Epithelial cell of esophagus (primary cell): ENCODE measurements at regions not wholly inside any gene's neighbourhood (a gene's known extent, or its start where the extent isn't known, plus 50 kb on each side); places are given as distances from the start of the nearest gene placed in this dataset.

Source experiments
- DNase-seq: peaks from one replicate; pipeline ENCODE4 v3.0.0; 2010; ENCODE audit warnings: low read depth
- H3K4me3 ChIP-seq: 2 replicates; pipeline ENCODE4 v1.5.1; 2011; ENCODE audit warnings: mild to moderate bottlenecking, low read length, control low read depth
- TF ChIP-seq, protein P1 (sequence below): IDR thresholded peaks from 2 replicates; pipeline ENCODE4 v1.5.1; 2011; ENCODE audit warnings: low read depth, mild to moderate bottlenecking, low read length, control low read depth, inconsistent platforms; ENCODE audit not compliant: insufficient read depth; ENCODE audit errors: missing control alignments

GRCh38 chr7:68433462-68434070 lies 1164.7 kb upstream of the AUTS2 start:
- H3K4me3 ChIP-seq, result no peak overlapping the region
- DNase-seq, result no peak
- TF ChIP-seq, protein P1, sequence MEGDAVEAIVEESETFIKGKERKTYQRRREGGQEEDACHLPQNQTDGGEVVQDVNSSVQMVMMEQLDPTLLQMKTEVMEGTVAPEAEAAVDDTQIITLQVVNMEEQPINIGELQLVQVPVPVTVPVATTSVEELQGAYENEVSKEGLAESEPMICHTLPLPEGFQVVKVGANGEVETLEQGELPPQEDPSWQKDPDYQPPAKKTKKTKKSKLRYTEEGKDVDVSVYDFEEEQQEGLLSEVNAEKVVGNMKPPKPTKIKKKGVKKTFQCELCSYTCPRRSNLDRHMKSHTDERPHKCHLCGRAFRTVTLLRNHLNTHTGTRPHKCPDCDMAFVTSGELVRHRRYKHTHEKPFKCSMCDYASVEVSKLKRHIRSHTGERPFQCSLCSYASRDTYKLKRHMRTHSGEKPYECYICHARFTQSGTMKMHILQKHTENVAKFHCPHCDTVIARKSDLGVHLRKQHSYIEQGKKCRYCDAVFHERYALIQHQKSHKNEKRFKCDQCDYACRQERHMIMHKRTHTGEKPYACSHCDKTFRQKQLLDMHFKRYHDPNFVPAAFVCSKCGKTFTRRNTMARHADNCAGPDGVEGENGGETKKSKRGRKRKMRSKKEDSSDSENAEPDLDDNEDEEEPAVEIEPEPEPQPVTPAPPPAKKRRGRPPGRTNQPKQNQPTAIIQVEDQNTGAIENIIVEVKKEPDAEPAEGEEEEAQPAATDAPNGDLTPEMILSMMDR, result no peak

GRCh38 chr7:68434857-68435256 lies 1163.4 kb upstream of the AUTS2 start:
- no peak overlapping the region for H3K4me3 ChIP-seq
- TF ChIP-seq, protein P1, result no peak
- no peak for DNase-seq

DNA sequence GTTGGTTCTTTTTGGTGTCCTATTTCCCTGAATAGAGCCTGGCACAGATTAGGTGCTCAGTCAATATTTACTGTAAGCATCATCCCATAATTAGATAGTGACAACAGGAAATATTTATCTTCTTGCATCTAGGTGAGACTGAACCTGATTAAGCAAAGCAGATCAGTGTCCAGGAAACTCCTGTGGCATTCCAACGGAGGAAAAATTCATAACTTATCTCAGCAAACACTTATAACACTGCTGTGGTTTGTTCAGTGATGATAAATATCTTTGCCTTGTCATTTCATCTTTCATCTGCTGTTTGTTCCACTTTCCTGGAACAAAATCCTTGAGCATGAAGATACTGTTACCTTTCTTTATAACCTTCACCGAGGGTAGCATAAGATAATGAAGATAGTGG lies 1160.3 kb upstream of the AUTS2 start:
- TF ChIP-seq, protein P1, result no peak
- H3K4me3 ChIP-seq, result no peak overlapping the region
- DNase-seq, result no peak

GRCh38 chr7:68438811-68439210 lies 1159.5 kb upstream of the AUTS2 start:
- TF ChIP-seq, protein P1, result no peak
- no peak for DNase-seq
- H3K4me3 ChIP-seq, result no peak overlapping the region

GRCh38 chr7:68439897-68440296 lies 1158.4 kb upstream of the AUTS2 start:
- H3K4me3 ChIP-seq, result no peak overlapping the region
- TF ChIP-seq, protein P1, result no peak
- no peak for DNase-seq

- DNase-seq, result no peak
- TF ChIP-seq, protein P1, result no peak
These were observed 1157.4 kb upstream of the AUTS2 start for GRCh38 chr7:68440866-68441265.

DNA sequence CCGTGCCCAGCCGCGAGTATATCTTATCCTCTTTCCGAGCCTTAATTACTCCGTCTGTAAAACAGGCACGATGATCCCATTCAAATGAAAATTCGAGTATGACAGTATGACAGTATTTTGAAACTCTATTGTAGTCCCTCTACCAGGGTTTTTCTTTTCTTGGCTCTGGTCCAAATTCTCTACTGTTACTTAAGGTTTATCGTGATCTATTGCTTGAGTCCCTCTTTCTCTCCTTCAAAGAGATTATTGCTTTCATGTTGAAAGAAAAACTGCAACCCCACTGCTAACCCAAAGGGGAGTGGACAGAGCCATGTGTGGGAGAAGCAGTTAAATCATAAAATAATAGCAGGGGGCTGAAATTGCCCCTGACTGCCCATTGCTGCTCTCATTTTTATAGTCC lies 1156.6 kb upstream of the AUTS2 start:
- H3K4me3 ChIP-seq, result no peak overlapping the region
- TF ChIP-seq, protein P1, result no peak
- no peak for DNase-seq

More at GRCh38 chr7:68440866-68441265, 1157.4 kb upstream of the AUTS2 start:
- H3K4me3 ChIP-seq, result no peak overlapping the region
